ENCODE measurements at regions not wholly inside any gene's neighbourhood (a gene's known extent, or its start where the extent isn't known, plus 50 kb on each side); places are given as distances from the start of the nearest gene placed in this dataset.
A peak's percentile ranks its signal among the peaks of the same experiment; 100 is the strongest.

DNA sequence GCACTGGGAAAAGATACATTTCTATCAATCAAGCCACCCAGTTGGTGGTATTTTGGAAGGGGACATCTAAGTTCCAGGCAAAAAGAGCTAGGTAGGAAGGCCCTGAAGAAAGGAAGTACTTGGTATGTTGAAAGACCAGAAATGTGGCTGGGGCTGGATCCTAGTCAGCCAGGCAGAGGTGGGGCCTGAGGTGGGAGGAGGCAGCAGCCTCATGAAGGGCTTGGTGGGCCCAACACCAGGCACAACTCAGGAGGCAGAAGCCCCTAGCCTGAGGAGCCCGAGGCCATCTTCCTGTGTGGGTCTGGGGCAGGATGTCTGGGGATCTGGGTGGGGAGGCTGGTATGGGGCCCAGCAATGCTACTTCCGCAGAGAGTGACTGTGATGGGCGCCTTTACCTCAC, 105.9 kb downstream of the SALL1 start:
- no peak overlapping the region for H2BK120ac ChIP-seq (ENCODE audit: low read depth, low read length)
- WGBS (ENCODE audit: extremely low coverage, insufficient coverage, low lambda C conversion rate) = no CpG with 5 or more reads among the region's 3 CpGs

GRCh38 chr16:51041546-51041945, 109.5 kb downstream of the SALL1 start:
- no peak overlapping the region for H2BK120ac ChIP-seq (ENCODE audit: low read depth, low read length)
- H3K23ac ChIP-seq (ENCODE audit: low read length) = no peak overlapping the region
- no peak overlapping the region for H4K5ac ChIP-seq (ENCODE audit: low read length)
- no peak for DNase-seq
- no peak overlapping the region for H3K27ac ChIP-seq (ENCODE audit: low read depth, low read length)
- no peak overlapping the region for H2AK5ac ChIP-seq (ENCODE audit: low read length)
- no peaks in the 10 kb centered on the region for H3K27me3 ChIP-seq (ENCODE audit: insufficient read depth, low read length, poor library complexity)
- no CpG with 5 or more reads among the region's 6 CpGs for WGBS (ENCODE audit: extremely low coverage, insufficient coverage, low lambda C conversion rate)
- no peak overlapping the region for H3K4me3 ChIP-seq (ENCODE audit: low read length)
- H3K36me3 ChIP-seq (ENCODE audit: control insufficient read depth, insufficient read depth, low read length) = no peaks in the 10 kb centered on the region
- H2BK15ac ChIP-seq (replicated peaks; ENCODE audit: low read depth) = no peak overlapping the region
- no peak overlapping the region for H3K18ac ChIP-seq (ENCODE audit: low read length)
- H3K56ac ChIP-seq (ENCODE audit: low read length) = no peak overlapping the region
- H3K79me1 ChIP-seq (ENCODE audit: low read length) = no peaks in the 10 kb centered on the region
- H3K4ac ChIP-seq (ENCODE audit: low read depth, low read length) = no peak overlapping the region
- no peak overlapping the region for H4K8ac ChIP-seq (ENCODE audit: low read depth, low read length)
- no peak overlapping the region for H2BK5ac ChIP-seq (ENCODE audit: low read length)
- no peak overlapping the region for H3K9ac ChIP-seq (ENCODE audit: low read length)
- no peaks in the 10 kb centered on the region for H3K4me1 ChIP-seq (ENCODE audit: control insufficient read depth, low read depth, low read length)
- H3K79me2 ChIP-seq (ENCODE audit: control insufficient read depth, insufficient read depth, low read length) = no peaks in the 10 kb centered on the region
- no peak overlapping the region for H3K4me2 ChIP-seq (ENCODE audit: low read length)

More for the DNA sequence above, 105.9 kb downstream of the SALL1 start:
- Histone ChIP-seq H2BK5ac (ENCODE audit: low read length) (no peak overlapping the region), H2AK5ac (ENCODE audit: low read length) (no peak overlapping the region), H3K36me3 (ENCODE audit: control insufficient read depth, insufficient read depth, low read length) (no peaks in the 10 kb centered on the region), H4K5ac (ENCODE audit: low read length) (no peak overlapping the region), H3K27me3 (ENCODE audit: insufficient read depth, low read length, poor library complexity) (no peaks in the 10 kb centered on the region), H2BK15ac (replicated peaks; ENCODE audit: low read depth) (no peak overlapping the region), H3K9ac (ENCODE audit: low read length) (no peak overlapping the region), H3K4me1 (ENCODE audit: control insufficient read depth, low read depth, low read length) (no peaks in the 10 kb centered on the region), H3K56ac (ENCODE audit: low read length) (no peak overlapping the region), H3K27ac (ENCODE audit: low read depth, low read length) (no peak overlapping the region), H3K4me2 (ENCODE audit: low read length) (no peak overlapping the region), H3K23ac (ENCODE audit: low read length) (no peak overlapping the region), H3K79me1 (ENCODE audit: low read length) (no peaks in the 10 kb centered on the region), H3K4ac (ENCODE audit: low read depth, low read length) (no peak overlapping the region), H3K79me2 (ENCODE audit: control insufficient read depth, insufficient read depth, low read length) (no peaks in the 10 kb centered on the region), H3K4me3 (ENCODE audit: low read length) (no peak overlapping the region), H3K18ac (ENCODE audit: low read length) (no peak overlapping the region), H4K8ac (ENCODE audit: low read depth, low read length) (no peak overlapping the region)
- no peak for DNase-seq

DNA sequence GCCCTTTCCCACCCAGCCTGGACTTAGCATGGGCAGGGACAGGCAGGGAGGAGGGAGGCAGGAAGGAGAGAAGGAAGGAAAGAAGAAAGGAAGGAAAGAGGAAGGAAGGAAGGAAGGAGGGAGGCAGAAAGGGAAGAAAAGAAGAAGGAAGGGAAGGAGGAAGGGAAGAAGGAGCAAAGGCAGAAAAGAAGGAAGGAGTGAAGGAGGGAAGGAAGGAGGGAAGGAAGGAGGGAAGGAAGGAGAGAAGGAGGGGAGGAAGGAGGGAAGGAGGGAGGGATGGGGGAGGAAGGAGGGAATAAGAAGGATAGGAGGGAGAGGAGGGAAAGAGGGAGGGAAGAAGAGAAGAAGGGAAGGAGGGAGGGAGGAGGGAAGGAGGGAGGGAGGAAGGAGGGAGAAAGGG, 110.4 kb downstream of the SALL1 start:
- Histone ChIP-seq H3K4ac (ENCODE audit: low read depth, low read length) (no peak overlapping the region), H3K27ac (ENCODE audit: low read depth, low read length) (no peak overlapping the region), H3K4me3 (ENCODE audit: low read length) (no peak overlapping the region), H2AK5ac (ENCODE audit: low read length) (no peak overlapping the region), H3K79me2 (ENCODE audit: control insufficient read depth, insufficient read depth, low read length) (no peaks in the 10 kb centered on the region), H3K9ac (ENCODE audit: low read length) (no peak overlapping the region), H3K18ac (ENCODE audit: low read length) (no peak overlapping the region), H4K8ac (ENCODE audit: low read depth, low read length) (no peak overlapping the region), H4K5ac (ENCODE audit: low read length) (no peak overlapping the region), H3K79me1 (ENCODE audit: low read length) (no peaks in the 10 kb centered on the region), H2BK15ac (replicated peaks; ENCODE audit: low read depth) (no peak overlapping the region), H3K36me3 (ENCODE audit: control insufficient read depth, insufficient read depth, low read length) (no peaks in the 10 kb centered on the region), H3K23ac (ENCODE audit: low read length) (no peak overlapping the region), H2BK5ac (ENCODE audit: low read length) (no peak overlapping the region), H3K56ac (ENCODE audit: low read length) (no peak overlapping the region), H3K27me3 (ENCODE audit: insufficient read depth, low read length, poor library complexity) (no peaks in the 10 kb centered on the region), H3K4me1 (ENCODE audit: control insufficient read depth, low read depth, low read length) (no peaks in the 10 kb centered on the region), H3K4me2 (ENCODE audit: low read length) (no peak overlapping the region), H2BK120ac (ENCODE audit: low read depth, low read length) (no peak overlapping the region)
- DNase-seq = no peak

DNA sequence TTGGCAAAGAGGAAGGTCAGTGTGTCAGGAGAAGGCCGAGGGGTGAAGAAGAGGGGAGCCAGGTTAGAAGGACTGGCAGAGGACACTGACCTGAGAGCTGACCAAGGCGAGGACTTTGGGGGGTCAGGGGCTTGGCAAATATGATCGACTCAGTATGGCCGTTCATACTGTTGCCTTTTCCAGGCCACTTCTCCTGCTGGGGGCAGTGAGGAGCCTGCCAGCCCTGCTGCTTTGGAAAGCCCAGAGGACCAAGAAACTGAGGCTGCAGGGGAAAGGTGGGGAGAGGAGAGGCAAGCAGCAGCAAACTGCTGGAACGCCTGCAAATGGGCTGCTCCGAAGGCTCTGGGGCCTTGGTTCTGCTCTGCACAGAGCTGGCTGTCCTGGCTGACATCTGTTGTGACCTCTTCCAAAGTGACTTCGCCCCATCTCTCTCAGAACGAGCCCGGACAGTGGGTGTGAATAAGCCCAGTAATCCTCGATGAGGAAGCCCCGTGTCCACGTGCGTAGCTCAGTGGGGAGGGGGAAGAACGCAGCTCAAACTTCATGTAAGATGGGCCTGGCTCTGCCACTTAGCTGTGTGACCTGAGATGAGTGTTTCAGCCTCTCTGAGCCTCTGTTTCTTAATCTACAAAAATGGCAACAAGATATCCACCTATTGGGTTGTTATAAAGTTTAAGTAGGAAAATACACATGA, 111.3 kb downstream of the SALL1 start:
- no peak overlapping the region for H3K4me3 ChIP-seq (ENCODE audit: low read length)
- H3K4ac ChIP-seq (ENCODE audit: low read depth, low read length) = no peak overlapping the region
- no peak overlapping the region for H3K23ac ChIP-seq (ENCODE audit: low read length)

GRCh38 chr16:51035711-51036110, 115.4 kb downstream of the SALL1 start:
- Histone ChIP-seq H3K56ac (ENCODE audit: low read length) (no peak overlapping the region), H2BK5ac (ENCODE audit: low read length) (no peak overlapping the region), H4K5ac (ENCODE audit: low read length) (no peak overlapping the region), H3K4me3 (ENCODE audit: low read length) (no peak overlapping the region), H3K4me1 (ENCODE audit: control insufficient read depth, low read depth, low read length) (no peaks in the 10 kb centered on the region), H3K79me1 (ENCODE audit: low read length) (no peaks in the 10 kb centered on the region), H3K4ac (ENCODE audit: low read depth, low read length) (no peak overlapping the region), H3K36me3 (ENCODE audit: control insufficient read depth, insufficient read depth, low read length) (no peaks in the 10 kb centered on the region), H2BK120ac (ENCODE audit: low read depth, low read length) (no peak overlapping the region), H2BK15ac (replicated peaks; ENCODE audit: low read depth) (no peak overlapping the region), H3K4me2 (ENCODE audit: low read length) (no peak overlapping the region), H3K18ac (ENCODE audit: low read length) (no peak overlapping the region), H3K79me2 (ENCODE audit: control insufficient read depth, insufficient read depth, low read length) (no peaks in the 10 kb centered on the region), H2AK5ac (ENCODE audit: low read length) (no peak overlapping the region), H4K8ac (ENCODE audit: low read depth, low read length) (no peak overlapping the region), H3K27me3 (ENCODE audit: insufficient read depth, low read length, poor library complexity) (no peaks in the 10 kb centered on the region), H3K27ac (ENCODE audit: low read depth, low read length) (no peak overlapping the region), H3K23ac (ENCODE audit: low read length) (no peak overlapping the region), H3K9ac (ENCODE audit: low read length) (no peak overlapping the region)
- no CpG with 5 or more reads among the region's 7 CpGs for WGBS (ENCODE audit: extremely low coverage, insufficient coverage, low lambda C conversion rate)
- DNase-seq = no peak

More for the DNA sequence above, 111.3 kb downstream of the SALL1 start:
- no peak overlapping the region for H3K9ac ChIP-seq (ENCODE audit: low read length)
- DNase-seq = no peak
- no peak overlapping the region for H3K4me2 ChIP-seq (ENCODE audit: low read length)
- H4K5ac ChIP-seq (ENCODE audit: low read length) = no peak overlapping the region
- H3K27ac ChIP-seq (ENCODE audit: low read depth, low read length) = no peak overlapping the region
- H3K27me3 ChIP-seq (ENCODE audit: insufficient read depth, low read length, poor library complexity) = no peaks in the 10 kb centered on the region
- H3K56ac ChIP-seq (ENCODE audit: low read length) = no peak overlapping the region
- no peak overlapping the region for H2BK120ac ChIP-seq (ENCODE audit: low read depth, low read length)
- H3K36me3 ChIP-seq (ENCODE audit: control insufficient read depth, insufficient read depth, low read length) = no peaks in the 10 kb centered on the region
- no peaks in the 10 kb centered on the region for H3K4me1 ChIP-seq (ENCODE audit: control insufficient read depth, low read depth, low read length)
- no peak overlapping the region for H2AK5ac ChIP-seq (ENCODE audit: low read length)
- WGBS (ENCODE audit: extremely low coverage, insufficient coverage, low lambda C conversion rate) = no CpG with 5 or more reads among the region's 14 CpGs
- no peaks in the 10 kb centered on the region for H3K79me1 ChIP-seq (ENCODE audit: low read length)
- no peaks in the 10 kb centered on the region for H3K79me2 ChIP-seq (ENCODE audit: control insufficient read depth, insufficient read depth, low read length)
- H2BK5ac ChIP-seq (ENCODE audit: low read length) = no peak overlapping the region
- H4K8ac ChIP-seq (ENCODE audit: low read depth, low read length) = no peak overlapping the region
- no peak overlapping the region for H2BK15ac ChIP-seq (replicated peaks; ENCODE audit: low read depth)
- H3K18ac ChIP-seq (ENCODE audit: low read length) = no peak overlapping the region

DNA sequence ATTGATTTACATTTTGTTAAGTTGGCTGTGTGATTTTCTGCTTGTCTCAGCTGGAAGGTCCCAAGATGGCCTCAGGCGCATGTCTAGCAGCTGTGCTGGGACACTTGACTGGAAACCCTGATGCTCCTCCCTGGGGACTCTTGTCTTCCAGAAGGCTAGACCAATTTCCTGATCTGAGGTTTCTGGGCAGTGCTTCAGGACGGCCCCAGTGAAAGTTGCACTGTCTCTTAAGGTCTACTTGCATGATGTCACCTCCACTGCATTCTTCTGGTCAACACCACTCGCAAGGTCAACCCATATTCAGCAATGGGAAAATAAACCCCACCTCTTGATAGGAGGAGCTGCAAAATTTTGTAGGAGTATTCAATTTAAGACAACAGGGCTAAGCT, 116.0 kb downstream of the SALL1 start:
- no peaks in the 10 kb centered on the region for H3K79me1 ChIP-seq (ENCODE audit: low read length)
- H3K23ac ChIP-seq (ENCODE audit: low read length) = no peak overlapping the region
- no peaks in the 10 kb centered on the region for H3K79me2 ChIP-seq (ENCODE audit: control insufficient read depth, insufficient read depth, low read length)
- H4K8ac ChIP-seq (ENCODE audit: low read depth, low read length) = no peak overlapping the region
- no peak overlapping the region for H3K4me3 ChIP-seq (ENCODE audit: low read length)
- no peak overlapping the region for H3K18ac ChIP-seq (ENCODE audit: low read length)
- H4K5ac ChIP-seq (ENCODE audit: low read length) = no peak overlapping the region
- no peak overlapping the region for H2AK5ac ChIP-seq (ENCODE audit: low read length)
- H3K56ac ChIP-seq (ENCODE audit: low read length) = no peak overlapping the region
- WGBS (ENCODE audit: extremely low coverage, insufficient coverage, low lambda C conversion rate) = no CpG with 5 or more reads among the region's 3 CpGs
- peak; percentile 86 for DNase-seq
- H3K36me3 ChIP-seq (ENCODE audit: control insufficient read depth, insufficient read depth, low read length) = no peaks in the 10 kb centered on the region
- H3K4me2 ChIP-seq (ENCODE audit: low read length) = no peak overlapping the region
- H2BK15ac ChIP-seq (replicated peaks; ENCODE audit: low read depth) = no peak overlapping the region
- H3K4ac ChIP-seq (ENCODE audit: low read depth, low read length) = no peak overlapping the region
- no peak overlapping the region for H3K27ac ChIP-seq (ENCODE audit: low read depth, low read length)
- H3K4me1 ChIP-seq (ENCODE audit: control insufficient read depth, low read depth, low read length) = no peaks in the 10 kb centered on the region
- no peak overlapping the region for H2BK5ac ChIP-seq (ENCODE audit: low read length)
- no peaks in the 10 kb centered on the region for H3K27me3 ChIP-seq (ENCODE audit: insufficient read depth, low read length, poor library complexity)
- H2BK120ac ChIP-seq (ENCODE audit: low read depth, low read length) = no peak overlapping the region
- no peak overlapping the region for H3K9ac ChIP-seq (ENCODE audit: low read length)
